HepG2 (cell line): ENCODE measurements at regions not wholly inside any gene's neighbourhood (a gene's known extent, or its start where the extent isn't known, plus 50 kb on each side); places are given as distances from the start of the nearest gene placed in this dataset.

ENCODE experiments used
- ATAC-seq: fragments of 200-7000 bp; cut with Tn5 transposase; 3 replicates; pipeline ENCODE4 v1.9.1; 2020; ENCODE audit warnings: mild to moderate bottlenecking, moderate library complexity
- BruUV-seq: library from RNA; stranded (reverse); fragments of 400-500 nt; replicated peaks from 2 replicates; lab custom pipeline; 2021; lab: Mats Ljungman, UMichigan
- CTCF ChIA-PET: fragments of 300-600 bp; formaldehyde crosslinking; extraction: SDS; loops from one replicate; lab custom pipeline; 2021; ENCODE audit warnings: low total read pairs, inconsistent platforms, low intra/inter-chr PET ratio; lab: Yijun Ruan, JAX
- POLR2A ChIA-PET: fragments of 350-600 bp; sonication (Branson Sonifier 250); formaldehyde crosslinking; loops from one replicate; lab custom pipeline; 2020; ENCODE audit warnings: antibody characterized with exemption, inconsistent platforms; lab: Yijun Ruan, JAX
- DNase-seq: peaks from one replicate; pipeline ENCODE4 v3.0.0-alpha.2; 2015; ENCODE audit warnings: low spot score
- FAIRE-seq: peaks from 3 replicates; lab custom pipeline; 2011; peaks lifted over from hg19 to GRCh38; lab: Jason Lieb, UNC
- H2AFZ ChIP-seq: one replicate; pipeline ENCODE4 v1.6.1; 2011; ENCODE audit warnings: low read length, inconsistent platforms
- H3K27ac ChIP-seq: fragments of 300-600 bp; 3 replicates; pipeline ENCODE4 v1.8.0; 2011; ENCODE audit warnings: mixed run types, mild to moderate bottlenecking, mixed read lengths, low read length, inconsistent platforms; ENCODE audit not compliant: insufficient read depth; ENCODE audit errors: extremely low read length
- H3K27me3 ChIP-seq, 2 experiments: fragments of 200-600 bp in 1 of 2; 2 replicates in 1 of 2; 3 replicates in 1 of 2; pipeline versions ENCODE4 v1.6.0 to v1.8.0; 2011; ENCODE audit warnings: low read length in 2 of 2, mild to moderate bottlenecking in 2 of 2, moderate library complexity in 2 of 2, inconsistent platforms in 1 of 2; ENCODE audit not compliant: insufficient read depth in 2 of 2, control insufficient read depth in 1 of 2
- H3K36me3 ChIP-seq, 2 experiments: fragments of 200-600 bp in 1 of 2; replicated peaks in 1 of 2; 2 replicates in 1 of 2; 3 replicates in 1 of 2; pipeline versions ENCODE4 v1.5.1 to v1.8.0; 2011; ENCODE audit warnings: low read length in 2 of 2, inconsistent platforms in 1 of 2; ENCODE audit not compliant: insufficient read depth in 2 of 2, control insufficient read depth in 1 of 2
- H3K4me1 ChIP-seq: 2 replicates; pipeline ENCODE4 v1.5.1; 2012; ENCODE audit warnings: low read length, inconsistent platforms; ENCODE audit not compliant: insufficient read depth
- H3K4me2 ChIP-seq: 2 replicates; pipeline ENCODE4 v1.6.0; 2011; ENCODE audit warnings: low read depth, low read length, inconsistent platforms
- H3K4me3 ChIP-seq, 3 experiments: fragments of 200-600 bp in 1 of 3; sonication (generic), shearing (Covaris generic) in 1 of 3; replicated peaks in 1 of 3; 2 replicates each; pipeline ENCODE4 v1.5.1; 2011 to 2016; ENCODE audit warnings: low read length in 3 of 3, inconsistent platforms in 2 of 3, low read depth in 2 of 3, mild to moderate bottlenecking in 2 of 3, control low read depth in 1 of 3, mixed read lengths in 1 of 3; ENCODE audit not compliant: insufficient read depth in 1 of 3
- H3K79me2 ChIP-seq: one replicate; pipeline ENCODE4 v1.6.1; 2011; ENCODE audit warnings: low read length, inconsistent platforms; ENCODE audit not compliant: insufficient read depth
- H3K9ac ChIP-seq: 2 replicates; pipeline ENCODE4 v1.6.0; 2011; ENCODE audit warnings: mild to moderate bottlenecking, low read depth, low read length, inconsistent platforms; ENCODE audit not compliant: insufficient read depth
- H3K9me3 ChIP-seq: 2 replicates; pipeline ENCODE4 v1.5.1; 2012; ENCODE audit warnings: mild to moderate bottlenecking, low read length
- H4K20me1 ChIP-seq: 2 replicates; pipeline ENCODE4 v1.6.0; 2011; ENCODE audit warnings: inconsistent platforms, mild to moderate bottlenecking, low read length, moderate library complexity; ENCODE audit not compliant: insufficient read depth
- AFF4 ChIP-seq: sonication (generic); formaldehyde crosslinking; IDR thresholded peaks from 2 replicates; pipeline ENCODE4 v1.4.0; 2020; ENCODE audit warnings: missing genetic modification reagents
- FOXK1 ChIP-seq: sonication (generic); formaldehyde crosslinking; IDR thresholded peaks from 2 replicates; pipeline ENCODE4 v1.4.0; 2020; ENCODE audit warnings: low read depth, missing genetic modification reagents, borderline replicate concordance
- HHEX ChIP-seq: IDR thresholded peaks from 2 replicates; pipeline ENCODE4 v1.6.1; 2016; ENCODE audit warnings: control low read depth
- SKI ChIP-seq: fragments of 450-650 bp; IDR thresholded peaks from one replicate; pipeline ENCODE4 v1.6.1; 2018; ENCODE audit warnings: mild to moderate bottlenecking; ENCODE audit not compliant: partially characterized antibody
- SOX5 ChIP-seq: IDR thresholded peaks from 2 replicates; pipeline ENCODE4 v1.6.1; 2016; ENCODE audit warnings: borderline replicate concordance
- ZHX2 ChIP-seq, 2 experiments: sonication (generic) in 1 of 2; formaldehyde crosslinking in 1 of 2; IDR thresholded peaks; 2 replicates each; pipeline versions ENCODE4 v1.6.1 to v1.9.0; 2014 to 2022; ENCODE audit warnings: antibody characterized with exemption in 1 of 2, borderline replicate concordance in 1 of 2, inconsistent platforms in 1 of 2, low read depth in 1 of 2, missing genetic modification reagents in 1 of 2
- ZNF282 ChIP-seq: fragments of 450-650 bp; IDR thresholded peaks from 2 replicates; pipeline ENCODE4 v1.6.1; 2018; ENCODE audit not compliant: partially characterized antibody
- ZNF619 ChIP-seq: sonication (generic); formaldehyde crosslinking; IDR thresholded peaks from 2 replicates; pipeline ENCODE4 v1.4.0; 2020; ENCODE audit warnings: mild to moderate bottlenecking, missing genetic modification reagents
- WGBS: methylation state at CpG from one replicate; pipeline ENCODE4 v1.1.6; 2017; ENCODE audit warnings: low lambda C conversion rate; 5-methylcytosine and 5-hydroxymethylcytosine counted together
- in situ Hi-C: cut with HindIII; loops from 2 replicates; pipeline ENCODE4 v1.10.0; 2017; ENCODE audit warnings: low pct_unique_long_range_greater_than_20kb; ENCODE audit not compliant: extremely low pct_ligation_motif_present
- intact Hi-C: fragments of 100-400 bp; cut with micrococcal nuclease; formaldehyde crosslinking; loops from one replicate; pipeline ENCODE4 v1.10.0; 2022; ENCODE audit not compliant: unreplicated experiment

DNA sequence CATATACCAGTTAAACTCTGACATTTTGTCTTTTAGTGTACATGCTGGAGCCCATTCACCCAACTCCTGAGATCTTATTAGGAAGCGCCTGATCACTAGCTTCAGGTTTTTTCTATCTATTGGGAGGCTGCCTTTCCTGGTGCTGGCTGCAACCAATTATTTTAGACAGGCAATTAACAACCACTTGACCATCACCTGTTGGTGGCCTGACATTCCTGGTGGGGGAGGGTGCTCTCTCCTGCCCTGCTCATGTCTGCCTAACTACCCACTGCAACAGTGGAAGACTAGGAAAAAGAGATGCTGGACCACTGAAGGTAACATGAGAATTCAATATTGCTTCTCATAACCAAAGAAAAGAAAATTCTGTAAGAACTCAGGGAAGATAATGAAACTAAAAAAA, 190.3 kb upstream of the GRM3 start:
- POLR2A ChIA-PET: no interaction called here

More for the DNA sequence above, 190.3 kb upstream of the GRM3 start:
- H3K36me3 ChIP-seq: no peaks in the 10 kb centered on the region
- H4K20me1 ChIP-seq: no peaks in the 10 kb centered on the region
- CTCF ChIA-PET: no interaction called here
- no peaks in the 10 kb centered on the region for H3K9me3 ChIP-seq
- H2AFZ ChIP-seq: no peak overlapping the region
- no peaks in the 10 kb centered on the region for H3K27me3 ChIP-seq
- no TSS peak for BruUV-seq
- intact Hi-C loops (no loop called here), in situ Hi-C loops (loop anchor here (25.0 kb wide), 1 partner anchor 1391 kb away; no protein-coding TSS in a partner anchor)
- no peak for TF ChIP-seq HHEX (CRISPR knock-in tag)
- no peak for TF ChIP-seq ZNF619 (CRISPR knock-in tag)
- TF ChIP-seq ZNF282: no peak
- TF ChIP-seq ZHX2 (IDR thresholded peaks at IDR 0.05; ENCODE audit: low read depth): no peak
- no peak for TF ChIP-seq ZHX2 (CRISPR knock-in tag; IDR thresholded peaks at IDR 0.05; ENCODE audit: borderline replicate concordance)
- no peak for TF ChIP-seq AFF4 (CRISPR knock-in tag)
- TF ChIP-seq SKI: no peak
- no peak for TF ChIP-seq SOX5
- no peak for TF ChIP-seq FOXK1 (CRISPR knock-in tag)
- DNase-seq: no peak
- H3K79me2 ChIP-seq: no peaks in the 10 kb centered on the region
- no peak overlapping the region for H3K4me2 ChIP-seq
- H3K27ac ChIP-seq: no peak overlapping the region
- no peak overlapping the region for H3K9ac ChIP-seq
- no peaks in the 10 kb centered on the region for H3K4me1 ChIP-seq
- no peak for ATAC-seq
- no peak for FAIRE-seq
- H3K4me3 ChIP-seq: no peak overlapping the region
- 60% methylated on average over 1 of the region's 1 CpG for WGBS
